ENCODE measurements at regions not wholly inside any gene's neighbourhood (a gene's known extent, or its start where the extent isn't known, plus 50 kb on each side); places are given as distances from the start of the nearest gene placed in this dataset.
"Not testable (repeated sequence)": the region's sequence is repeated elsewhere in the genome, so short reads cannot be mapped to it uniquely, and the experiment has no call there.

- no peak for DNase-seq
These were observed 70.9 kb upstream of the SAMSN1 start for GRCh38 chr21:14617040-14617393.

GRCh38 chr21:14616380-14617039 lies 70.4 kb upstream of the SAMSN1 start:
- no peak for DNase-seq

- DNase-seq = no peak
These were observed 69.4 kb upstream of the SAMSN1 start for GRCh38 chr21:14615359-14615974.

- no peak for DNase-seq
These were observed 68.2 kb upstream of the SAMSN1 start for GRCh38 chr21:14614287-14614686.

- no peak for DNase-seq
These were observed 67.5 kb upstream of the SAMSN1 start for GRCh38 chr21:14613486-14614224.

- not testable (repeated sequence) for DNase-seq
These were observed 64.0 kb upstream of the SAMSN1 start for GRCh38 chr21:14610119-14610518.

GRCh38 chr21:14609274-14609673 lies 63.2 kb upstream of the SAMSN1 start:
- no peak for DNase-seq

- DNase-seq = no peak
These were observed 61.1 kb upstream of the SAMSN1 start for GRCh38 chr21:14607262-14607661.

GRCh38 chr21:14603202-14603601 lies 57.1 kb upstream of the SAMSN1 start:
- DNase-seq = no peak

- no peak for DNase-seq
These were observed 56.4 kb upstream of the SAMSN1 start for GRCh38 chr21:14602382-14602958.

- no peak for DNase-seq
These were observed 54.6 kb upstream of the SAMSN1 start for GRCh38 chr21:14600569-14601297.

GRCh38 chr21:14598065-14598464 lies 52.0 kb upstream of the SAMSN1 start:
- no peak for DNase-seq

Data from amygdala (tissue), 56 donors.